Neuron (in vitro differentiated cells): ENCODE measurements at regions not wholly inside any gene's neighbourhood (a gene's known extent, or its start where the extent isn't known, plus 50 kb on each side); places are given as distances from the start of the nearest gene placed in this dataset.
A peak's percentile ranks its signal among the peaks of the same experiment; 100 is the strongest.

Experiments
- H2AFZ ChIP-seq: one replicate; pipeline ENCODE4 v1.6.1; 2013; ENCODE audit warnings: low read depth, mild to moderate bottlenecking, inconsistent platforms, low read length, moderate library complexity
- H3K27me3 ChIP-seq: one replicate; pipeline ENCODE4 v1.6.1; 2013; ENCODE audit warnings: low read length; ENCODE audit not compliant: insufficient read depth
- H3K36me3 ChIP-seq: one replicate; pipeline ENCODE4 v1.6.1; 2013; ENCODE audit warnings: low read length; ENCODE audit not compliant: insufficient read depth
- H3K4me1 ChIP-seq: one replicate; pipeline ENCODE4 v1.6.1; 2013; ENCODE audit warnings: low read length; ENCODE audit not compliant: insufficient read depth
- H3K4me3 ChIP-seq: 2 replicates; pipeline ENCODE4 v1.5.1; 2013; ENCODE audit warnings: mild to moderate bottlenecking, low read length, moderate library complexity
- H3K9me3 ChIP-seq: one replicate; pipeline ENCODE4 v1.6.1; 2013; ENCODE audit warnings: low read length

GRCh38 chr7:19410106-19410505, 264.9 kb upstream of the FERD3L start:
- Histone ChIP-seq H3K4me3 (no peak overlapping the region), H3K9me3 (no peaks in the 10 kb centered on the region), H3K36me3 (no peaks in the 10 kb centered on the region), H3K27me3 (no peaks in the 10 kb centered on the region), H3K4me1 (no peaks in the 10 kb centered on the region), H2AFZ (no peak overlapping the region)

- Histone ChIP-seq H2AFZ (no peak overlapping the region), H3K27me3 (no peaks in the 10 kb centered on the region), H3K4me3 (no peak overlapping the region), H3K36me3 (no peaks in the 10 kb centered on the region), H3K4me1 (no peaks in the 10 kb centered on the region), H3K9me3 (no peaks in the 10 kb centered on the region)
These were observed 263.5 kb upstream of the FERD3L start for GRCh38 chr7:19408706-19409220.

DNA sequence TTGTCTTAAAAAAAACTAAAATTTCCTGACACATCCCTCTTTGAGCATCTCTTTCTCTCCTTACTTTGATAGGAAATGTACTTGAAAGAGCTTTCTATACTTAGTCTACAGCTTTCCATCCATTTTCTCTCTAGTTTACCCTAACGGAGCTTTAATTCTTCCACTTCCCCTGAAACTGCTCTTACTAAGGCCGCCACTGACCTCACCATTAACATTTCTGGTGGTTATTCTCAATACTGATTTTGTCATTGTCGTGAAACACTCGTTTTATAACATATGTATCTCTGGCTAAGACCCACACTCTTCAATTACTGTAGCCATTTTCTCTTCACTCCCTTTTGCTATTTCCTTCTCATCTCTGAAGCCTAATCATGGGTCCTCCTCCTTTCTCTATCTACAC, 262.0 kb upstream of the FERD3L start:
- Histone ChIP-seq H3K27me3 (no peaks in the 10 kb centered on the region), H3K4me1 (no peaks in the 10 kb centered on the region), H3K36me3 (no peaks in the 10 kb centered on the region), H2AFZ (no peak overlapping the region), H3K4me3 (no peak overlapping the region), H3K9me3 (no peaks in the 10 kb centered on the region)

DNA sequence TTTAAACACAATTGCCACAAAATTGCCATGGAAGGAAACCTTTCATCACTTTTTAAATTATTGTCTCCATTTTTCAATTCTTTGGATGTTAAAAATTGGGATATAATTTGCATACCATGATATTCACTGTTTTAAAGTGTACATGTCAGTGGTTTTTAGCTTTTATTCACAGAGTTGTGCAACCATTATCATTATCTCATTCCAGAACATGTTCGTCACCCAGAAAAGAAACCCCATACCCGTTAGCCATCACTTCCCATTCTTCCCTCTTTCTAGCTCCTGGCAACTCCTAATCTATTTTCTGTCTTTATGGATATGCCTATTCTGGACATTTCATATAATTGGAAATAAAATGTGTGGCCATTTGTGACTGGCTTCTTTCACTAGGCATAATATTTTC, 260.3 kb upstream of the FERD3L start:
- H3K9me3 ChIP-seq: no peaks in the 10 kb centered on the region
- H3K4me3 ChIP-seq: no peak overlapping the region
- H2AFZ ChIP-seq: peak overlapping the region; percentile 9
- H3K36me3 ChIP-seq: no peaks in the 10 kb centered on the region
- H3K27me3 ChIP-seq: no peaks in the 10 kb centered on the region
- no peaks in the 10 kb centered on the region for H3K4me1 ChIP-seq

GRCh38 chr7:19404912-19405329, 259.7 kb upstream of the FERD3L start:
- no peaks in the 10 kb centered on the region for H3K27me3 ChIP-seq
- no peaks in the 10 kb centered on the region for H3K36me3 ChIP-seq
- peaks cover 2% of the 10 kb centered on the region for H3K4me1 ChIP-seq
- peak overlapping the region; percentile 9 for H2AFZ ChIP-seq
- H3K9me3 ChIP-seq: no peaks in the 10 kb centered on the region
- no peak overlapping the region for H3K4me3 ChIP-seq

GRCh38 chr7:19403691-19404090, 258.5 kb upstream of the FERD3L start:
- Histone ChIP-seq H3K4me3 (no peak overlapping the region), H3K4me1 (peaks cover 2% of the 10 kb centered on the region), H3K27me3 (no peaks in the 10 kb centered on the region), H3K9me3 (no peaks in the 10 kb centered on the region), H2AFZ (no peak overlapping the region), H3K36me3 (no peaks in the 10 kb centered on the region)

DNA sequence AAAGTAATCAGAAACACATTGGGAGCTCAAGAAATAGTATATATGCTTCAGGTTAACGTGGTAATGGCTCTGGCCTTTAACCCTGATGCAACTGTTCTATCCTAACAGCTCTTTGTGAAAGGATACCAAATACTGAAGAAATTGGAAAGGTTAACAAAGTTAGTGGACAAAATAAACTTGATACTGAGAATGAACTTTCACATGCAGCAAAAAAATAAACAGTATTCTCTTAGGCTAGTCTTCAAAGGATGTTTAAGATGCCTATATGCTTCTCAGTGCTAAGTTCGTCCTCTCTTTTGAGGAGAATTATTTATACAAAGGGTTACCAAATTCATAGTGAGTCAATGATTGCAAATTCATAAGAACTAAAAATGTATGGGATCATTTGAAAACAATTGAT, 256.2 kb upstream of the FERD3L start:
- Histone ChIP-seq H2AFZ (no peak overlapping the region), H3K4me1 (peaks cover 2% of the 10 kb centered on the region), H3K4me3 (no peak overlapping the region), H3K27me3 (no peaks in the 10 kb centered on the region), H3K36me3 (no peaks in the 10 kb centered on the region), H3K9me3 (no peaks in the 10 kb centered on the region)

- H3K4me1 ChIP-seq: peaks cover 2% of the 10 kb centered on the region
- no peak overlapping the region for H2AFZ ChIP-seq
- no peak overlapping the region for H3K4me3 ChIP-seq
- H3K9me3 ChIP-seq: no peaks in the 10 kb centered on the region
- H3K27me3 ChIP-seq: no peaks in the 10 kb centered on the region
- no peaks in the 10 kb centered on the region for H3K36me3 ChIP-seq
These were observed 255.6 kb upstream of the FERD3L start for GRCh38 chr7:19400758-19401254.

GRCh38 chr7:19397911-19398310, 252.7 kb upstream of the FERD3L start:
- Histone ChIP-seq H3K4me1 (peaks cover 2% of the 10 kb centered on the region), H3K9me3 (no peaks in the 10 kb centered on the region), H3K4me3 (no peak overlapping the region), H3K36me3 (no peaks in the 10 kb centered on the region), H2AFZ (no peak overlapping the region), H3K27me3 (no peaks in the 10 kb centered on the region)

GRCh38 chr7:19392246-19392645, 247.0 kb upstream of the FERD3L start:
- H3K36me3 ChIP-seq: no peaks in the 10 kb centered on the region
- H3K4me3 ChIP-seq: no peak overlapping the region
- no peaks in the 10 kb centered on the region for H3K27me3 ChIP-seq
- no peaks in the 10 kb centered on the region for H3K9me3 ChIP-seq
- H3K4me1 ChIP-seq: no peaks in the 10 kb centered on the region
- no peak overlapping the region for H2AFZ ChIP-seq

- Histone ChIP-seq H3K27me3 (no peaks in the 10 kb centered on the region), H3K4me3 (no peak overlapping the region), H3K9me3 (no peaks in the 10 kb centered on the region), H3K36me3 (no peaks in the 10 kb centered on the region), H3K4me1 (no peaks in the 10 kb centered on the region), H2AFZ (no peak overlapping the region)
These were observed 245.6 kb upstream of the FERD3L start for GRCh38 chr7:19390795-19391194.

DNA sequence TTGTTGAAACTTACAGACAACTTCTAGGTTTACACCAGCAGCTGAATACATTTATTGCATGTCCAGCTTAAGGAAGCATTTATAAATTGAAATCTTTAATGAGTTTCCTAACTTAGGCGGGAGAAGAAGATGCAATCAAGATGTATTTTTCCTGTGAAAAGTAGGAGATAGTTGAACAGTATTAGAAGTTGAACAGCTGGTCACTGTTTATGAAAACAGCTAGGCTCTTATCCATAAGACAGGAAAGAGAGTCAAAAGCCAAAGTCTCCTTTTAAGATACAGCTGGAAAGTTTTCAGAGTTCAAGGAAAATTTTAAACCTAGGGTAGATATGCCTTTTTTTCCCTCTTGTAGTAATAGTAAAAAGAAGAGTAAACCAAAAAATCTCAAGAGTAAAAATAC, 236.1 kb upstream of the FERD3L start:
- Histone ChIP-seq H3K27me3 (no peaks in the 10 kb centered on the region), H3K4me1 (peaks cover 9% of the 10 kb centered on the region), H2AFZ (no peak overlapping the region), H3K36me3 (no peaks in the 10 kb centered on the region), H3K9me3 (no peaks in the 10 kb centered on the region), H3K4me3 (no peak overlapping the region)

GRCh38 chr7:19378345-19378714, 233.1 kb upstream of the FERD3L start:
- no peak overlapping the region for H3K4me3 ChIP-seq
- no peaks in the 10 kb centered on the region for H3K27me3 ChIP-seq
- H3K4me1 ChIP-seq: peaks cover 9% of the 10 kb centered on the region
- H2AFZ ChIP-seq: no peak overlapping the region
- H3K36me3 ChIP-seq: no peaks in the 10 kb centered on the region
- no peaks in the 10 kb centered on the region for H3K9me3 ChIP-seq

DNA sequence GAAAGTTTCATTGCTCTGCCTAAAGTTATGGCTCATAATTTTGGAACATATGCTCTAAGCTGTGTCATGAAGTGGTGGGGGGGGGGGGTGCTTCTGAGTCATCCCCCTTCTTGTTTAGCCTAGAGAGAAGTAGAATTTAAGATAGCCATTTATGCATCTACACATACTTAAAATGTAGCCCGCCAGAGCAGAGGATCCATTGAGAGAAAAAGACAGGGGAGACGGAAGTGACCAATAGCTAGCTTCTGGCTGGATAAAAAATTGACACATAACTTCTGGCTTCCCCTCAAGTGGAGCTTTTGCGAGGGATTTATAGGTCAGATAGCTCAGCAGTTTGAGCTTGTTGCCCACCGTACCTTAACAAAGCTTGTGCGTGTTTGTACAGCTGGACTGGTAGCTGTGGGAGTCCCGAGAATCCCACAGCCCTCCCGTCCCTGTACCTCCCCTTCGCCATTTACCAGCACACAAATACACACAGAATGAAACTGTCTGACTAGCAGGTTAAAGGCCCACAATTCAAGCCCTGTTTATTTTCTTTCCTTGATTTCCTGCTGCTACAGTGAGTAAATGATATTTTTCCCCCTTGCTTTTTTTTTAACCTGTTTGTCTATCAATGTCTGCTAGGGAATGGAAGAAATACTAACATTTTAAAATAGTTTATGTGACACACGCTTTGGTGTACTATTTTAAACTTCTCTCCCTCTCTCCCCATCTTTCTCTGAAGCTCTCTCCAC, 232.6 kb upstream of the FERD3L start:
- Histone ChIP-seq H3K27me3 (no peaks in the 10 kb centered on the region), H3K4me1 (peaks cover 9% of the 10 kb centered on the region), H3K9me3 (no peaks in the 10 kb centered on the region), H3K4me3 (no peak overlapping the region), H2AFZ (no peak overlapping the region), H3K36me3 (no peaks in the 10 kb centered on the region)
